NB4 (cell line): ENCODE measurements at regions not wholly inside any gene's neighbourhood (a gene's known extent, or its start where the extent isn't known, plus 50 kb on each side); places are given as distances from the start of the nearest gene placed in this dataset.

ENCODE experiments used
- MYC ChIP-seq: IDR thresholded peaks from 2 replicates; pipeline ENCODE4 v1.6.1; 2011; ENCODE audit warnings: low read depth, low read length
- POLR2A ChIP-seq: IDR thresholded peaks from 2 replicates; pipeline ENCODE4 v1.6.1; 2011; ENCODE audit warnings: mild to moderate bottlenecking; ENCODE audit not compliant: insufficient read length; ENCODE audit errors: extremely low read depth
- TF ChIP-seq, protein P1 (sequence below): IDR thresholded peaks from one replicate; pipeline ENCODE4 v1.5.1; 2012; ENCODE audit warnings: low read depth, low read length
- TF ChIP-seq, protein P2 (sequence below): IDR thresholded peaks from 2 replicates; pipeline ENCODE4 v1.6.1; 2011; ENCODE audit warnings: low read depth, low read length

DNA sequence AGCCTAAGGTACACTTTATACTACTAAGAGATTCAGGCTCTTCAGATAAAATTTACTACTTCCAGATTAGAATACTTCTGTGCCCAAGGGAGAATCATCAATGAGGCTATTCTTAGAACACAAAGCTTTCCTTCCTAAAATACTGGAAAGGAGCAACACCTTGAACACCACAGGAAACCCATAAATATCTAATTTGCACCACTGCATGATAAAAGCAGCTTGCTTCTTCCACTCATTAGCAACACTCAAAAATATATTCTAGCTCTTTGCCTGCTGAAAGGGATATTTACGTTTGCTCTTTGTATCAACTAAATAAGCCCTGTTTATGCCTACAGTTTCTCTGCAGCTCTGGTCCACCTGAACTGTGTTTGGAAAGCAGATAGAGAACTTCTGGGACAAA is 284.3 kb downstream of the RWDD3 start:
- TF ChIP-seq, protein P1, sequence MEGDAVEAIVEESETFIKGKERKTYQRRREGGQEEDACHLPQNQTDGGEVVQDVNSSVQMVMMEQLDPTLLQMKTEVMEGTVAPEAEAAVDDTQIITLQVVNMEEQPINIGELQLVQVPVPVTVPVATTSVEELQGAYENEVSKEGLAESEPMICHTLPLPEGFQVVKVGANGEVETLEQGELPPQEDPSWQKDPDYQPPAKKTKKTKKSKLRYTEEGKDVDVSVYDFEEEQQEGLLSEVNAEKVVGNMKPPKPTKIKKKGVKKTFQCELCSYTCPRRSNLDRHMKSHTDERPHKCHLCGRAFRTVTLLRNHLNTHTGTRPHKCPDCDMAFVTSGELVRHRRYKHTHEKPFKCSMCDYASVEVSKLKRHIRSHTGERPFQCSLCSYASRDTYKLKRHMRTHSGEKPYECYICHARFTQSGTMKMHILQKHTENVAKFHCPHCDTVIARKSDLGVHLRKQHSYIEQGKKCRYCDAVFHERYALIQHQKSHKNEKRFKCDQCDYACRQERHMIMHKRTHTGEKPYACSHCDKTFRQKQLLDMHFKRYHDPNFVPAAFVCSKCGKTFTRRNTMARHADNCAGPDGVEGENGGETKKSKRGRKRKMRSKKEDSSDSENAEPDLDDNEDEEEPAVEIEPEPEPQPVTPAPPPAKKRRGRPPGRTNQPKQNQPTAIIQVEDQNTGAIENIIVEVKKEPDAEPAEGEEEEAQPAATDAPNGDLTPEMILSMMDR = no peak
- TF ChIP-seq POLR2A = no peak
- no peak for TF ChIP-seq MYC
- TF ChIP-seq, protein P2, sequence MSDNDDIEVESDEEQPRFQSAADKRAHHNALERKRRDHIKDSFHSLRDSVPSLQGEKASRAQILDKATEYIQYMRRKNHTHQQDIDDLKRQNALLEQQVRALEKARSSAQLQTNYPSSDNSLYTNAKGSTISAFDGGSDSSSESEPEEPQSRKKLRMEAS = no peak
